Caco-2 (cell line): ENCODE measurements at regions not wholly inside any gene's neighbourhood (a gene's known extent, or its start where the extent isn't known, plus 50 kb on each side); places are given as distances from the start of the nearest gene placed in this dataset.
"Not testable (repeated sequence)": the region's sequence is repeated elsewhere in the genome, so short reads cannot be mapped to it uniquely, and the experiment has no call there.

ENCODE experiments used
- BruUV-seq: library from RNA; stranded (reverse); fragments of 400-500 nt; replicated peaks from 2 replicates; lab custom pipeline; 2021; lab: Mats Ljungman, UMichigan
- CTCF ChIA-PET: fragments of 300-600 bp; sonication (Branson Sonifier 250); formaldehyde crosslinking; loops from one replicate; lab custom pipeline; 2022; ENCODE audit warnings: antibody characterized with exemption; lab: Charles Lee
- POLR2A ChIA-PET: fragments of 300-600 bp; sonication (Branson Sonifier 250); formaldehyde crosslinking; loops from one replicate; lab custom pipeline; 2022; ENCODE audit warnings: antibody characterized with exemption; lab: Charles Lee
- DNase-seq, 2 experiments: peaks; one replicate each; pipeline versions ENCODE4 v3.0.0 to v3.0.0-alpha.2; 2020 to 2022
- H3K27me3 ChIP-seq: replicated peaks from 2 replicates; pipeline ENCODE4 v1.6.0; 2011; ENCODE audit warnings: low read length; ENCODE audit not compliant: control insufficient read depth, insufficient read depth
- H3K36me3 ChIP-seq: 2 replicates; pipeline ENCODE4 v1.5.1; 2011; ENCODE audit warnings: low read length; ENCODE audit not compliant: control insufficient read depth, insufficient read depth
- H3K4me1 ChIP-seq: fragments of 250-450 bp; sonication (Bioruptor Pico); 2 replicates; pipeline ENCODE4 v1.5.1; 2020; ENCODE audit warnings: mild to moderate bottlenecking
- H3K4me3 ChIP-seq: 2 replicates; pipeline ENCODE4 v1.5.1; 2011; ENCODE audit warnings: low read depth, mild to moderate bottlenecking, control low read depth, low read length
- H3K9me3 ChIP-seq: fragments of 250-450 bp; sonication (Bioruptor Pico); 2 replicates; pipeline ENCODE4 v1.5.1; 2020; ENCODE audit warnings: mild to moderate bottlenecking, moderate library complexity
- H3K27ac Mint-ChIP-seq: one replicate; pipeline ENCODE4 v1.8.0; 2022; ENCODE audit warnings: mixed read lengths; ENCODE audit not compliant: unreplicated experiment
- H3K27me3 Mint-ChIP-seq: one replicate; pipeline ENCODE4 v1.8.0; 2022; ENCODE audit warnings: mixed read lengths; ENCODE audit not compliant: insufficient read depth, unreplicated experiment
- H3K36me3 Mint-ChIP-seq: one replicate; pipeline ENCODE4 v1.8.0; 2022; ENCODE audit warnings: mild to moderate bottlenecking, mixed read lengths; ENCODE audit not compliant: insufficient read depth, unreplicated experiment
- H3K4me1 Mint-ChIP-seq: one replicate; pipeline ENCODE4 v1.8.0; 2022; ENCODE audit warnings: low read depth, mixed read lengths; ENCODE audit not compliant: unreplicated experiment
- H3K4me3 Mint-ChIP-seq: one replicate; pipeline ENCODE4 v1.8.0; 2022; ENCODE audit warnings: mild to moderate bottlenecking, moderate library complexity, mixed read lengths; ENCODE audit not compliant: unreplicated experiment
- H3K9me3 Mint-ChIP-seq: one replicate; pipeline ENCODE4 v1.8.0; 2022; ENCODE audit warnings: mixed read lengths; ENCODE audit not compliant: unreplicated experiment
- CTCF ChIP-seq, 2 experiments: fragments of 200-600 bp in 1 of 2; IDR thresholded peaks; 1 replicate in 1 of 2; 2 replicates in 1 of 2; pipeline versions ENCODE4 v1.5.1 to v1.8.0; 2011 to 2022; ENCODE audit warnings: antibody characterized with exemption in 1 of 2, control low read depth in 1 of 2, inconsistent platforms in 1 of 2, low read depth in 1 of 2, low read length in 1 of 2, mild to moderate bottlenecking in 1 of 2, moderate library complexity in 1 of 2; ENCODE audit not compliant: insufficient read depth in 1 of 2, severe bottlenecking in 1 of 2, unreplicated experiment in 1 of 2
- intact Hi-C: fragments of 100-400 bp; cut with micrococcal nuclease; formaldehyde crosslinking; loops from one replicate; pipeline ENCODE4 v1.10.0; 2022; ENCODE audit not compliant: unreplicated experiment

GRCh38 chr3:48068886-48069285 is 52.7 kb upstream of the MAP4 start:
- no peak overlapping the region for H3K4me3 ChIP-seq
- ChIA-PET CTCF (no interaction called here), POLR2A (no interaction called here)
- no peaks in the 10 kb centered on the region for H3K27me3 ChIP-seq
- no peaks in the 10 kb centered on the region for H3K4me1 ChIP-seq
- Mint-ChIP-seq H3K4me3 (no peak overlapping the region), H3K9me3 (no peaks in the 10 kb centered on the region), H3K4me1 (peaks cover 7% of the 10 kb centered on the region), H3K36me3 (peaks cover 17% of the 10 kb centered on the region), H3K27ac (no peak overlapping the region), H3K27me3 (no peaks in the 10 kb centered on the region)
- TF ChIP-seq CTCF (IDR thresholded peaks at IDR 0.05; ENCODE audit: insufficient read depth in 1 of 2, low read depth in 1 of 2, low read length in 1 of 2, severe bottlenecking in 1 of 2, unreplicated experiment in 1 of 2) = no peak
- no TSS peak for BruUV-seq
- intact Hi-C loops = no loop called here
- no peak for DNase-seq
- no peaks in the 10 kb centered on the region for H3K36me3 ChIP-seq
- H3K9me3 ChIP-seq = no peaks in the 10 kb centered on the region

DNA sequence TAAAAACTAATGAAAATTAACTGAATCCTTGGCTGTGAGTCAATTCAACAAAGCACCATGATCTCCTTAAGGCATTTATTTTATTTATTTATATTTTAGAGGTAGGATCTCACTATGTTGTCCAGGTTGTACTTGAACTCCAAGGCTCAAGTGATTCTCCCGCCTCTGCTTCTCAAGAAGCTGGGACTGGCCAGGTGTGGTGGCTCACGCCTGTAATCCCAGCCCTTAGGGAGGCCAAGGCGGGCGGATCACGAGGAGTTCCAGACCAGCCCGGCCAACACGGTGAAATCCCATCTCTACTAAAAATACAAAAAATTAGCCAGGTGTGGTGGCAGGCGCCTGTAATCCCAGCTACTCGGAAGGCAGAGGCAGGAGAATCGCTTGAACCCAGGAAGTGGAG is 52.1 kb upstream of the MAP4 start:
- CTCF ChIA-PET, H3K4me3 ChIP-seq, H3K4me1 ChIP-seq, H3K9me3 ChIP-seq, H3K36me3 ChIP-seq, H3K27me3 ChIP-seq, POLR2A ChIA-PET, BruUV-seq, intact Hi-C loops, H3K4me1 Mint-ChIP-seq, DNase-seq, H3K27me3 Mint-ChIP-seq, H3K9me3 Mint-ChIP-seq, H3K4me3 Mint-ChIP-seq, H3K27ac Mint-ChIP-seq: not testable (repeated sequence)
- peaks cover 19% of the 10 kb centered on the region for H3K36me3 Mint-ChIP-seq

DNA sequence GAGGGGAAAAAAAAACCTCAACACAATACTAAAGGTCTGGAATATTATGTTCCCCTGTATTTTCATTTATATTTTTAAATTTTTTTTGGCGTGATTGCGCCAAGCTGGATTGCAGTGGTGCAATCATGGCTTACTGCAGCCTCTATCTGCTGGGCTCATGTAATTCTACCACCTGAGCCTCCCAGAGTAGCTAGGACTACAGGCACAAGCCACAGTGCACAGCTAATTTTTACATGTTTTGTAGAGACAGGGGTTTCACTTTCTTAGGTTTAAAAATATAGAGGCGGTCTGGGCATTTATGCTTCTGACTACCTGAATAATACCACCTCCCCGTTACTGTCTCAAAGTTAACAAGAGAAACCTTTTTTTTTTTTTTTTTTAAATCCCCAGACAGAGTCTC is 51.1 kb upstream of the MAP4 start:
- Histone ChIP-seq H3K27me3 (no peaks in the 10 kb centered on the region), H3K4me1 (no peaks in the 10 kb centered on the region), H3K9me3 (no peaks in the 10 kb centered on the region), H3K4me3 (no peak overlapping the region), H3K36me3 (no peaks in the 10 kb centered on the region)
- Mint-ChIP-seq H3K4me3 (no peak overlapping the region), H3K27ac (no peak overlapping the region), H3K4me1 (peaks cover 7% of the 10 kb centered on the region), H3K27me3 (no peaks in the 10 kb centered on the region), H3K9me3 (no peaks in the 10 kb centered on the region), H3K36me3 (peaks cover 25% of the 10 kb centered on the region)
- intact Hi-C loops = no loop called here
- TF ChIP-seq CTCF (IDR thresholded peaks at IDR 0.05; ENCODE audit: insufficient read depth in 1 of 2, low read depth in 1 of 2, low read length in 1 of 2, severe bottlenecking in 1 of 2, unreplicated experiment in 1 of 2) = no peak
- no peak for DNase-seq
- no TSS peak for BruUV-seq
- ChIA-PET CTCF (no interaction called here), POLR2A (no interaction called here)
